ENCODE measurements at regions not wholly inside any gene's neighbourhood (a gene's known extent, or its start where the extent isn't known, plus 50 kb on each side); places are given as distances from the start of the nearest gene placed in this dataset.
"Not testable (repeated sequence)": the region's sequence is repeated elsewhere in the genome, so short reads cannot be mapped to it uniquely, and the experiment has no call there.

- no peak overlapping the region for H2AFZ ChIP-seq (ENCODE audit: low read length)
- intact Hi-C loops (cut with micrococcal nuclease; ENCODE audit: unreplicated experiment) = no loop called here
- H4K20me1 ChIP-seq (ENCODE audit: insufficient read depth, low read length) = no peaks in the 10 kb centered on the region
- CTCF ChIA-PET (ENCODE audit: unreplicated experiment) = no interaction called here
- H3K27ac ChIP-seq (ENCODE audit: low read depth, low read length, poor library complexity, severe bottlenecking) = no peak overlapping the region
- TF ChIP-seq CTCF (conservative IDR thresholded peaks at IDR 0.05; ENCODE audit: low read length) (no peak), EZH2phosphoT487 (IDR thresholded peaks at IDR 0.05; ENCODE audit: borderline replicate concordance, low read depth, low read length) (no peak)
- no TSS peak for BruUV-seq (replicated peaks)
- no peaks in the 10 kb centered on the region for H3K9me3 ChIP-seq (ENCODE audit: low read length)
- no peaks in the 10 kb centered on the region for H3K36me3 ChIP-seq (ENCODE audit: insufficient read depth, low read length)
- H3K4me1 ChIP-seq (ENCODE audit: insufficient read depth, low read length, poor library complexity, severe bottlenecking) = no peaks in the 10 kb centered on the region
- no peak overlapping the region for H3K4me2 ChIP-seq (ENCODE audit: low read length)
- no peaks in the 10 kb centered on the region for H3K9me2 ChIP-seq (ENCODE audit: insufficient read depth, low read length)
- POLR2A ChIA-PET = no interaction called here
- no peak overlapping the region for H3K4me3 ChIP-seq (ENCODE audit: low read depth, low read length, poor library complexity, severe bottlenecking)
- H3K79me2 ChIP-seq (ENCODE audit: insufficient read depth, low read depth, low read length) = no peaks in the 10 kb centered on the region
- DNase-seq (ENCODE audit: low spot score) = no peak
Observed at GRCh38 chr10:20656886-20657285, 240.2 kb downstream of the NEBL start.

- H3K9me2 ChIP-seq (ENCODE audit: insufficient read depth, low read length); BruUV-seq (replicated peaks); H3K4me2 ChIP-seq (ENCODE audit: low read length); H3K36me3 ChIP-seq (ENCODE audit: insufficient read depth, low read length); CTCF ChIA-PET (ENCODE audit: unreplicated experiment); H4K20me1 ChIP-seq (ENCODE audit: insufficient read depth, low read length); H3K4me1 ChIP-seq (ENCODE audit: insufficient read depth, low read length, poor library complexity, severe bottlenecking); H3K4me3 ChIP-seq (ENCODE audit: low read depth, low read length, poor library complexity, severe bottlenecking); DNase-seq (ENCODE audit: low spot score); intact Hi-C loops (cut with micrococcal nuclease; ENCODE audit: unreplicated experiment); H3K9me3 ChIP-seq (ENCODE audit: low read length); POLR2A ChIA-PET; H3K79me2 ChIP-seq (ENCODE audit: insufficient read depth, low read depth, low read length); H2AFZ ChIP-seq (ENCODE audit: low read length); H3K27ac ChIP-seq (ENCODE audit: low read depth, low read length, poor library complexity, severe bottlenecking): not testable (repeated sequence)
Observed at GRCh38 chr10:20652424-20652823, 244.7 kb downstream of the NEBL start.

GRCh38 chr10:20648263-20648874, 248.7 kb downstream of the NEBL start:
- no peak overlapping the region for H3K27ac ChIP-seq (ENCODE audit: low read depth, low read length, poor library complexity, severe bottlenecking)
- no peak overlapping the region for H2AFZ ChIP-seq (ENCODE audit: low read length)
- no peaks in the 10 kb centered on the region for H3K9me3 ChIP-seq (ENCODE audit: low read length)
- BruUV-seq (replicated peaks) = no TSS peak
- intact Hi-C loops (cut with micrococcal nuclease; ENCODE audit: unreplicated experiment) = no loop called here
- no peak overlapping the region for H3K4me2 ChIP-seq (ENCODE audit: low read length)
- ChIA-PET POLR2A (no interaction called here), CTCF (ENCODE audit: unreplicated experiment) (no interaction called here)
- no peaks in the 10 kb centered on the region for H3K79me2 ChIP-seq (ENCODE audit: insufficient read depth, low read depth, low read length)
- H3K9me2 ChIP-seq (ENCODE audit: insufficient read depth, low read length) = no peaks in the 10 kb centered on the region
- H3K36me3 ChIP-seq (ENCODE audit: insufficient read depth, low read length) = no peaks in the 10 kb centered on the region
- H4K20me1 ChIP-seq (ENCODE audit: insufficient read depth, low read length) = no peaks in the 10 kb centered on the region
- no peak overlapping the region for H3K4me3 ChIP-seq (ENCODE audit: low read depth, low read length, poor library complexity, severe bottlenecking)
- TF ChIP-seq CTCF (conservative IDR thresholded peaks at IDR 0.05; ENCODE audit: low read length) (no peak), EZH2phosphoT487 (IDR thresholded peaks at IDR 0.05; ENCODE audit: borderline replicate concordance, low read depth, low read length) (no peak)
- no peak for DNase-seq (ENCODE audit: low spot score)
- no peaks in the 10 kb centered on the region for H3K4me1 ChIP-seq (ENCODE audit: insufficient read depth, low read length, poor library complexity, severe bottlenecking)
